DND-41 (cell line): ENCODE measurements at regions not wholly inside any gene's neighbourhood (a gene's known extent, or its start where the extent isn't known, plus 50 kb on each side); places are given as distances from the start of the nearest gene placed in this dataset.

ENCODE experiments used
- ATAC-seq: fragments of 200-7000 bp; cut with Tn5 transposase; 3 replicates; pipeline ENCODE4 v1.9.1; 2021; ENCODE audit warnings: low read depth; ENCODE audit not compliant: insufficient read depth
- DNase-seq: peaks from one replicate; pipeline ENCODE4 v3.0.0-alpha.2; 2020
- H2AFZ ChIP-seq: 2 replicates; pipeline ENCODE4 v1.6.0; 2012; ENCODE audit warnings: low read depth, low read length
- H3K27ac ChIP-seq: 2 replicates; pipeline ENCODE4 v1.5.1; 2012; ENCODE audit warnings: low read length, inconsistent platforms
- H3K27me3 ChIP-seq: fragments of 200-600 bp; sonication (generic); 2 replicates; pipeline ENCODE4 v1.6.0; 2012; ENCODE audit warnings: low read length, mild to moderate bottlenecking, inconsistent platforms; ENCODE audit not compliant: insufficient read depth, poor library complexity
- H3K36me3 ChIP-seq: 2 replicates; pipeline ENCODE4 v1.5.1; 2012; ENCODE audit warnings: low read length, inconsistent platforms; ENCODE audit not compliant: insufficient read depth
- H3K4me1 ChIP-seq: 2 replicates; pipeline ENCODE4 v1.5.1; 2012; ENCODE audit warnings: mild to moderate bottlenecking, low read length; ENCODE audit not compliant: insufficient read depth
- H3K4me2 ChIP-seq: 2 replicates; pipeline ENCODE4 v1.6.0; 2012; ENCODE audit warnings: mild to moderate bottlenecking, moderate library complexity, low read length, inconsistent platforms; ENCODE audit not compliant: insufficient read depth
- H3K4me3 ChIP-seq, 2 experiments: fragments of 200-600 bp in 1 of 2; shearing (Covaris generic) in 1 of 2; 2 replicates each; pipeline ENCODE4 v1.5.1; 2012 to 2016; ENCODE audit warnings: inconsistent platforms in 2 of 2, low read length in 2 of 2, mild to moderate bottlenecking in 2 of 2, low read depth in 1 of 2, moderate library complexity in 1 of 2
- H3K79me2 ChIP-seq: 2 replicates; pipeline ENCODE4 v1.6.0; 2012; ENCODE audit warnings: low read length, inconsistent platforms; ENCODE audit not compliant: insufficient read depth
- H3K9ac ChIP-seq: 2 replicates; pipeline ENCODE4 v1.6.0; 2012; ENCODE audit warnings: low read depth, mild to moderate bottlenecking, inconsistent platforms, low read length, moderate library complexity
- H3K9me3 ChIP-seq: 2 replicates; pipeline ENCODE4 v1.5.1; 2012; ENCODE audit warnings: low read length, moderate library complexity, mild to moderate bottlenecking, inconsistent platforms; ENCODE audit not compliant: insufficient read depth, severe bottlenecking
- H4K20me1 ChIP-seq: 2 replicates; pipeline ENCODE4 v1.6.0; 2012; ENCODE audit warnings: low read length; ENCODE audit not compliant: insufficient read depth
- EZH2 ChIP-seq: IDR thresholded peaks from 3 replicates; pipeline ENCODE4 v1.6.1; 2012; ENCODE audit warnings: borderline replicate concordance, low read depth, mild to moderate bottlenecking, moderate library complexity, low read length, inconsistent platforms; ENCODE audit not compliant: severe bottlenecking
- TF ChIP-seq, protein P1 (sequence below): IDR thresholded peaks from 2 replicates; pipeline ENCODE4 v1.5.1; 2012; ENCODE audit warnings: borderline replicate concordance, low read length, moderate library complexity, mild to moderate bottlenecking; ENCODE audit not compliant: poor library complexity, severe bottlenecking; ENCODE audit errors: extremely low read depth

DNA sequence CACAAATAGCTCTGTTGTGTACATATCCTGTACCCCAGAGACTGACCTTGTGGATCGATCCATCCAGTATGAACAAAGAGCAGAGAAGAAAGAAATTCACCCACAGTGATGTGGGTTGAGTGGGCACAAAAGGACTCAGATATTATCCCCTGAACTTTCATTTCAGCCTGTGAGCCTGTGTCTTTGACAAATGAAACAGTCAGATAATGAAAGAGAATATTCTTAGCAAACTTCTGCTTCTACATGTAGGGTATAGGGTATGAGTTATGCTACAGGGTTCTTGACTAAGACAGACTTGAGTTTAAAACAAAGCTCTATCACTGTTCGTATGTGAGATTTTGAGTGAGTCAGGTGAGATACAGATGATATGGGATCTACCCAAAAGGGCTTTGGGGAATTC, 359.7 kb downstream of the MAFB start:
- no peak overlapping the region for H3K4me3 ChIP-seq
- no peak overlapping the region for H2AFZ ChIP-seq
- no peak overlapping the region for H3K4me2 ChIP-seq
- H3K27ac ChIP-seq: no peak overlapping the region
- H3K4me1 ChIP-seq: no peaks in the 10 kb centered on the region
- ATAC-seq (no peak), DNase-seq (no peak)
- TF ChIP-seq, protein P1, sequence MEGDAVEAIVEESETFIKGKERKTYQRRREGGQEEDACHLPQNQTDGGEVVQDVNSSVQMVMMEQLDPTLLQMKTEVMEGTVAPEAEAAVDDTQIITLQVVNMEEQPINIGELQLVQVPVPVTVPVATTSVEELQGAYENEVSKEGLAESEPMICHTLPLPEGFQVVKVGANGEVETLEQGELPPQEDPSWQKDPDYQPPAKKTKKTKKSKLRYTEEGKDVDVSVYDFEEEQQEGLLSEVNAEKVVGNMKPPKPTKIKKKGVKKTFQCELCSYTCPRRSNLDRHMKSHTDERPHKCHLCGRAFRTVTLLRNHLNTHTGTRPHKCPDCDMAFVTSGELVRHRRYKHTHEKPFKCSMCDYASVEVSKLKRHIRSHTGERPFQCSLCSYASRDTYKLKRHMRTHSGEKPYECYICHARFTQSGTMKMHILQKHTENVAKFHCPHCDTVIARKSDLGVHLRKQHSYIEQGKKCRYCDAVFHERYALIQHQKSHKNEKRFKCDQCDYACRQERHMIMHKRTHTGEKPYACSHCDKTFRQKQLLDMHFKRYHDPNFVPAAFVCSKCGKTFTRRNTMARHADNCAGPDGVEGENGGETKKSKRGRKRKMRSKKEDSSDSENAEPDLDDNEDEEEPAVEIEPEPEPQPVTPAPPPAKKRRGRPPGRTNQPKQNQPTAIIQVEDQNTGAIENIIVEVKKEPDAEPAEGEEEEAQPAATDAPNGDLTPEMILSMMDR: no peak
- no peak for TF ChIP-seq EZH2
- no peaks in the 10 kb centered on the region for H3K79me2 ChIP-seq
- H3K36me3 ChIP-seq: no peaks in the 10 kb centered on the region
- no peaks in the 10 kb centered on the region for H3K9me3 ChIP-seq
- no peaks in the 10 kb centered on the region for H4K20me1 ChIP-seq
- H3K9ac ChIP-seq: no peak overlapping the region
- H3K27me3 ChIP-seq: peaks cover 11% of the 10 kb centered on the region

DNA sequence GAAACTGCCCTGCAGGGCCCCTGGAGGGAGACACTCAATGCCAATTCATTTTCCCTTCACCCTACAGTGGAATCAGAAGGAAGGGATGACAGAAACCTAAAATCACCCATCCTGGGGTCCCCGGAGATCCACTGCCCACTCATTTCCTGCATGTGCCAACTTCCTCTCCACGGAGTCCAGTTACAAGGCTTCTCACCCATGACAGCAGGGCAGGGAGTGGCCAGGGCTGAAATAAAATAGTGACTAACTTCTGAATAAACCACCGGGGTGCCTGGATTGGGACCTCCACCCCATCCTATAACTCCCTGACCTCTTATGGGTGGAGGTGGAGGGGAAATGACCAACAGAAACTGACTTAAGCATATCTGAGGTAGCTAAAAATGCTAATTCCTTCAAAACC, 362.3 kb downstream of the MAFB start:
- no peaks in the 10 kb centered on the region for H3K4me1 ChIP-seq
- TF ChIP-seq, protein P1: no peak
- TF ChIP-seq EZH2: no peak
- H3K36me3 ChIP-seq: no peaks in the 10 kb centered on the region
- no peak overlapping the region for H3K27ac ChIP-seq
- no peak for DNase-seq
- ATAC-seq: no peak
- H3K4me2 ChIP-seq: no peak overlapping the region
- no peak overlapping the region for H3K9ac ChIP-seq
- H4K20me1 ChIP-seq: no peaks in the 10 kb centered on the region
- H2AFZ ChIP-seq: no peak overlapping the region
- H3K9me3 ChIP-seq: no peaks in the 10 kb centered on the region
- H3K27me3 ChIP-seq: peaks cover 3% of the 10 kb centered on the region
- no peaks in the 10 kb centered on the region for H3K79me2 ChIP-seq
- H3K4me3 ChIP-seq: no peak overlapping the region

DNA sequence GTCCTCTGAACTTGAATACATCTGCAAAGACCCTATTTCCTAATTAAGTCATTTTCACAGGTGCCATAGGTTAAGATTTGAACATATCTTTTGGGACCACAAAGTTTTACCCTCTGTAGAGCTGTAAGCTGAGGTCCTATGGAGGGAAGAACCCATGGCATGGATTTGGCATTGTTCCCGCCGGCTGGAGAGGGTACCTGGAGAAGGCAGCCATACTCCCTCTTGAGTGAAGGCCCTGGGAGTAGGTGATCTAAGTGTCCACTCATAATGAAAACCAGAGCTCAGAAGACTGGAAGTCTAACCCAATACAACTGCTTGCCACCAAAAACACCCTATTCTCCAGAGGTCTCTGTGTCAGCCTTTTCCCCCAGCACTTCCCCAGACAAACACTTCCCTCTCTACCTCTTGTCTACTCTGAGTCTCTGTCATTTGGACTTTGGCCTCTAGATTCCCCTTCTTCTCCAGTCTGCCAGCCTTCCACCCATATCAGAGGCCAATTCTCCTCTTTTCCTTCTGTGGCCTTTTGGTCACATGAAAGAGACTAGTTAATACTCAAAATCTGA, 363.9 kb downstream of the MAFB start:
- TF ChIP-seq, protein P1: no peak
- TF ChIP-seq EZH2: no peak
- H3K36me3 ChIP-seq: no peaks in the 10 kb centered on the region
- H3K27me3 ChIP-seq: peaks cover 3% of the 10 kb centered on the region
- no peak overlapping the region for H3K4me3 ChIP-seq
- H3K79me2 ChIP-seq: no peaks in the 10 kb centered on the region
- ATAC-seq: no peak
- DNase-seq: no peak
- H3K4me2 ChIP-seq: no peak overlapping the region
- H3K27ac ChIP-seq: no peak overlapping the region
- no peak overlapping the region for H2AFZ ChIP-seq
- no peaks in the 10 kb centered on the region for H4K20me1 ChIP-seq
- no peaks in the 10 kb centered on the region for H3K4me1 ChIP-seq
- no peaks in the 10 kb centered on the region for H3K9me3 ChIP-seq
- no peak overlapping the region for H3K9ac ChIP-seq

DNA sequence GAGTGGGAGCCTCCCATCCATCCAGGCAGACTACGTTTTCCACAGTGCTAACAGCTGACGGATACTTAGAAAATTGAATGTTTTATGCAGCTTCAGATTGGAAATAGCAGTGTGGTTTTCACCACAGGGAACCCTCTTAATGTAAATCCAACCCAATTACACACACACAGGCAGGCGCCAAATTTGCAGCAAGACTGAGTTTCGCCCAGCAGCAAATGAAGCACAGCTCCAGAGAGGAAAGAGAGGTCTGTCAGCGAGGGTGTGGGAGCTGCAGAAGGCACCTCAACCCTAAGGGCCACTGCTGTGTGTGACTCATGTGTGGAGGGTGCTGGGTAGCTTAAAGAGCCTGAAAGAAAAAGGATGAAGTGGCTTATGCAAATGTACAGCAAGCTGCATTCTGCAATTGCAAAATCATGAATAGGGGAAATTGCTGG, 365.7 kb downstream of the MAFB start:
- Histone ChIP-seq H3K4me2 (no peak overlapping the region), H3K27ac (no peak overlapping the region), H3K4me3 (no peak overlapping the region), H3K9ac (no peak overlapping the region), H2AFZ (no peak overlapping the region), H3K27me3 (peaks cover 3% of the 10 kb centered on the region), H3K79me2 (no peaks in the 10 kb centered on the region), H3K9me3 (no peaks in the 10 kb centered on the region), H3K36me3 (no peaks in the 10 kb centered on the region), H4K20me1 (no peaks in the 10 kb centered on the region), H3K4me1 (no peaks in the 10 kb centered on the region)
- no peak for ATAC-seq
- DNase-seq: no peak
- TF ChIP-seq, protein P1: no peak
- no peak for TF ChIP-seq EZH2
